Medulla oblongata (tissue), 1 donor: ENCODE measurements at regions not wholly inside any gene's neighbourhood (a gene's known extent, or its start where the extent isn't known, plus 50 kb on each side); places are given as distances from the start of the nearest gene placed in this dataset.

Experiments used
- DNase-seq: peaks from one replicate; pipeline ENCODE4 v3.0.0-alpha.2; 2015; ENCODE audit errors: extremely low spot score

DNA sequence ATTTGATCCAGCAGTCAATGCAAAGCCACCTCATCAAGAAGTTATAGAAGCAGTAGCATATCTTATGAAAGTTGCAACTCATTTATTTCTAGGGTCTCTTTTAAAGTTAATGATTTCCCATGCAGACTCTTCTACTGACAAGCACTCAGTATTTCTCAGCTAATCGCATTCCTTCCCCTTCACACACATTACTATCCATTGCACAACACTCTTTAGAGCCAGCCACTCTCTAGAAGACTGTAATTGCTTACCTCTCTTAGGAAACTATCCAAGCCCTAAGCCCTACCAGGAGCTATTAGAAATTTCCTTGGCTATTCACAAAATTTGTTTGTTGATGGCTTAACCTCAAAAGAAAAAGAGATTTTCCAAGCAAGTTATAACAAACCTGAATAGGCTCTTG, 106.0 kb downstream of the ADAMTS1 start:
- DNase-seq = no peak

DNA sequence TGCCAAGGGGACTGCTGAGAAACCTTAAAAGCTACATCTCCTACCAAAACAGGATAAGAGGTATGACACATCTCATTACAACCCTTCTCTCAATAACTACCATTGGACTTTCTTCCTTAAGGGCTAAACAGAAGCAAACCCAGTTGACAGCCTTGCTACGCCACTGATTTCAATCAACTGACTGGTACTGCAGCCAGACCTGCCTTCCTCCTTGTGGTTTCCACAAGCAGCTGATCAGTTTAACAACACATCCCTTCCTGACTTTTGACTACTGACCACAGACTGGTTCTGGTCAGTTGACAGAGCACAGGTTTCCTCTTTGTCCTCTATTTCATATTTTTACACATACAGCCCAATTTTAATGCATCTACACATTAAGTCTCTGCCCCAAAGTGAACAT, 108.8 kb downstream of the ADAMTS1 start:
- DNase-seq = peak; percentile 30

DNA sequence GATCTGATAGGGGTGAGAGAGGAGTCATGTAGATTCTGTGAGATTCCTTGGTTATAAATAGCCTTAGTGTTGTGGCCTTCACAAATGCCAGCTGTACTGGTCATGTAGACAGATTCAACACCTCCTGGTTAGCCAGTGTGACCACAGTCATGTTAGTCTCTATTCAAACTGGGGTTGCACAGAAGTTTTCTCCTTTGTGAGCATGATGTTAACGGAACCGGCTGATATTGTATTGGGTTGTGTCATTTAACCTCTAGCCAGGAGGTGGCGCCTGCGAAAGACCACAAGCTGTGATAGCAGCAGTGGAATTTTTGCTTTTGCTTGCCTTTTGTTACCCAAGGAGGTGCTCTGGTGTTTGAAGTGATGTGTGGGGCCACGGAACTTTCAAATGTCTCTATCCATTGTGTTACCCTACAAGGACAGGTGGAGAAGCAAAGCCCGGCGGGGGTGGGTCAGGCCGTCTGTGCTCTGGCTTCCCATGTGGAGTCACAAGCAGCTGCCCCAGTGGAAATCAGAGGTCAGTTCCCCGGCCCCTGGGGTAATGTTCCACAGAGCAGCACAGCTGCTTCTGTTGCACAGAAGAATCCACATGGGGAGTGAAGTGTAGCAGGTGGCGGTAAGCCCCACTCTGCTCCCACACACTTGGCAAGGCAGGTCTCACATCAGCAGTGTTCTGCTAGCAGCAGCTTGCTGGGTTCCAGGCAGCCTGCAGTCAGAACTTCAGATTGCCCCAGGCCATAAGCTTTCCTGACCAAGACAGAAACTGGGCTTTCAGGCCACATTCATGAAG, 112.6 kb downstream of the ADAMTS1 start:
- DNase-seq = peak; percentile 66

DNA sequence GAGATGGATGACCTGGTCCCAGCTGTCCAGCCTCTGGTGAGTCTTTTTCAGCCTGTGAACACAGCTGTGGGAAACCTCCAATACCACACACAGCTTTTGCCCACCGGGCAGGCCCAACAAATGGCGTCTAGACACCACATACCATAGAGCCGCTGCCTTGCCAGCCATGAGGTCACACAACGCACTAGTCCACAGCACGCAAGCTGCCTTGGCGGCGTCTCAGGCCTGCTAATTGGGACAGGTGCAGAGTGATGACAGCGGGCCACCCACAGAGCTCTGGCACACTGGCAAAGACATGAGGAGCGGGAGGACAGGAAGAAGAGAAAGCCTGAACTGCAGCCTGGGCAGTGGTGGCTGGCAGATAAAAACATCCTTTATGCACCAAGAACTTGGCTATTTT, 125.5 kb downstream of the ADAMTS1 start:
- DNase-seq = no peak

DNA sequence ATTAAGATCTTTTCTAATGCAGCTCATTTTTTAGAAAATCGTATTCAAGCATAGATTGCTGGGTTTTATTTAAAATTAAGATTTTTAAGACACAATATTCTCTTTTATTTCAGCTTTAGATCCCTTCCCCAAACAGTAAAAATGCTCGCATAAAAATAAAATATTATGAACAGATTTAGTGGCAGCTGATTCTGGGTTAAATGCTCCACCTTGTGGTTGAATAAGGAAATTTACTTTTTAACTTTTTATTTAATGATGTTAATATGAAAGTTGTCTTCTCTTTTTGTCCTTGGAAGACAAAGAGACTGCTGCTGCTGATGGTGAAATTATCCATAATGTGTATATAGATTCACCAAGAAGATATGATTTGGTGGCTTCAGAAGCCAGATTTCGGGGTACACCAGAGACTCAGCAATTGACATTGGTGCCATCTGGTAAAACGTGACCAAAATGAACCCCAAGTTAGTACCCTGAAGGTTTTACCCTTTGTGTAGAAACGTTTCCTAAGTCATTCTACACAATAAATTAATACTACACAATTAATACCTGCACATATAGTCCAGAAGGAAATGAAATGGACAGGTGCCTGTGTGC, 128.0 kb downstream of the ADAMTS1 start:
- DNase-seq = no peak

DNA sequence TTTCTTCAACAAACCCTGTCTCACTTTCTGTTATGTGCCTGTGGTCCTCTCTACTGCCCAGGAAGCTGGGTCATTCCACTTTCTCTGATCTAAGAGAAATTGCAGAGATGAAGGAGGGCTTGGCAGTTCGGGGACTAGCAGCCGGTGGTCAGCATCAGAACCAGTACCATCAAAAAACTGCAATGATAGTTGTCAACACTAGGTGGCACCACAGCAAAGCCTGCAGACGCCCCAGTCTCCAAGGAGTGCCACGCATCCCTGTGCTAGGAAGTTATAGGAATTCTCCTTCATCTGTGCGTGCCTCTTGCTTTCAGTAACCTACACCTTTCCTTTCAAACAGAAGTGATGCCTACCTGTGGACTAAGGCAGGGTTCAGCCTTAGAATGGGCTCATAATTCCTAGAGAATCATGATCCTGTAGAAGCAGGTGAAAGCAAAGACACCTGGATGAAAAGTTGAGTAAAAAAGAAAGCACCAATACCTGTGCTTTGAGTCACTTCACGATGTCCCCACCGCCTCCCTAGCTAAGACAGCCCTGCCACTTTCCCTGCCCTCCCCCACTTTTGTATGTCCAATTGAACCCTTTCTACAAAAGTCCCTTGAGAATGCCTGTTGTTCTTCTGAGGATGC, 129.2 kb downstream of the ADAMTS1 start:
- DNase-seq = peak; percentile 77

DNA sequence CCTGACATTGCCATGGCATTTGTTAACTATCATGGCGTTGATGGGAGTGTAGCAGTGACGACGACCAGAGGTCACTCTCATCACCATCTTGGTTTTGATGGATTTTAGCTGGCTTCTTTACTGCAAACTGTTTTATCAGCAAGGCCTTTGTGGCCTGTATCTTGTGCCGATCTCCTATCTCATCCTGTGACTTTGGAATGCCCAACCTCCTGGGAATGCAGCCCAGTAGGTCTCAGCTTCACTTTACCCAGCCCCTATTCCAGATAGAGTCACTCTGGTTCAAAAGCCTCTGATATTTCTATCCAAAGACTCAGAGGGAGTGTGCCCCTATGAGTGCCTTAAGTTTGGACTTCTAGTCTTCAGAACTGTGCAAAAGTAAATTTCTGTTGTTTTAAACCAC, 130.1 kb downstream of the ADAMTS1 start:
- no peak for DNase-seq

DNA sequence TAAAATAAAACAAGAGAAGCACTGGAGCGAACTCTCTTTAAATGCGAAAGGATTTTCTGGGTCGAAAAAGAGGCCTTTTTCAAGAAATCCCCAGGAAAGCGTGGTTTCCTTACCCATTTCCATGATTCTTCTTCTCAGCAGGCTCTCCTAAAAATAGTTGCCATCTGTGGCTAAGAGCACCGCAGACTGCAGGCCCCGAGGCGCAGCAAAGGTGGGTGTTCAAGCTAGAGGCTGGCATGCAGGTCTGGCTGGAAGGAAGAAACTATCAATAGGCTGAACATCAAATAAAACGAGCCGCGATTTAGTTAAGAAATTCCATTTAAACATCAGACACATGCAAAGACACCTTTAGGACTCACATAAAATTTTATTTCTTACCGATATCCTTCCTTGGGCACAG, 135.1 kb downstream of the ADAMTS1 start:
- DNase-seq = no peak

DNA sequence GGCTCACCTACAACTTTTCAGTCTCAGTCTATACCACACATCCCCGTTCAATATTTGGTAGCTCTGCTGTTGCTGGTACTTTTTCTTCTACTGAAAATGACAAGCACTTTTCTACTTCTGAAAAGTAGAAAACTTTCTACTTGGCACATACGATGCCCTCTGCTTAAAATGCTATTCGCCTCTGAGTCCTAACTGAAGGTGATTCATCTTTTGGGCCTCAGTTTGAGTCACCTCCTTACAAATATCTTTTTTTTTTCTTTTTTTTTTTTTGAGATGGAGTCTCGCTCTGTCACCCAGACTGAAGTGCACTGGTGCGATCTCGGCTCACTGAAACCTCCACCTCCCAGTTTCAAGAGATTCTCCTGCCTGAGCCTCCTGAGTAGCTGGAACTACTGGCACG, 136.0 kb upstream of the CYYR1 start:
- DNase-seq = no peak

DNA sequence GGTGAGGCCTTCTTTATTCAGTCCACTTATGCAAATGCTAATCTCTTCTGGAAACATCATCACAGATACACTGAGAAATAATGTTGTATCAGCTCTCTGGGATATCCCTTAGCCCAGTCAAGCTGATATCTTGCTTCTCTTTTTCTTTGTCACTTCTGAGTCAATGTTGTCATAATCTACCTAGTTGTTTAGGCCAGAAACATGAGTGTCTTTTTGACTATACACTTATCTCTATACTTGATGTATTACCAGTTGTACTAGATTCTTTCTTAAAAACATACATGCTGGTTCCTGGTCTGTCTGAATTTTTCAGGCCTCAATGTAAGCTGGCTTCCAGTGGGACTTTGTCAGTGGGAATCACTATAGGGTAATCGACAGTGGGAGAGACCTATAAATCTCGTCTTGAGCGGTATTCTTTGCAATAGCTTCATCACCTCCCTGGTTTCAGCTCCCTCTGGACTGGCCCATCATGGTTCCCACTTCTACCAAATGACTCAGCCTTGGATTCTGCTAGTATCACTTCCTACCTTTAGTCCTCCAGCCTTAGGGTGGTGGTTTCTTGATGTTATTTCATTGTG, 135.2 kb upstream of the CYYR1 start:
- no peak for DNase-seq

DNA sequence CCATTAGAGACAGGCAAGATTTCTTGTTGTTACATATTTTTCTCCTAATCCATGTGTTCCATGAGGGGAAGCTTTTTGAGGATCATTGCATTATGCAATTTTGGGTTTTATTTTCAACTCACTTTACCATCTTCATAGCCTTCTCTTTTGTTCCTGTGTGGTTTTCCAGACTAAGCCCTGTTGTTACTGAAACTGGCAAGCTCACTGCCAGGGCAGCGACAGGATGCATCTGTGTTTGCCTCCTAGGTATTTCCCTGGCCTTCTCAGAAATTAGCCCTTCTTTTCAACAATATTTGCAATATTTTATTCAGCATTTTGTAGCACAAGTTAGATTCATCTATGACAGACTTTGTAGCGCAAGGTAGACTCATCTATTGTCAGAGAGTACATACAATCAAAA, 134.2 kb upstream of the CYYR1 start:
- no peak for DNase-seq

DNA sequence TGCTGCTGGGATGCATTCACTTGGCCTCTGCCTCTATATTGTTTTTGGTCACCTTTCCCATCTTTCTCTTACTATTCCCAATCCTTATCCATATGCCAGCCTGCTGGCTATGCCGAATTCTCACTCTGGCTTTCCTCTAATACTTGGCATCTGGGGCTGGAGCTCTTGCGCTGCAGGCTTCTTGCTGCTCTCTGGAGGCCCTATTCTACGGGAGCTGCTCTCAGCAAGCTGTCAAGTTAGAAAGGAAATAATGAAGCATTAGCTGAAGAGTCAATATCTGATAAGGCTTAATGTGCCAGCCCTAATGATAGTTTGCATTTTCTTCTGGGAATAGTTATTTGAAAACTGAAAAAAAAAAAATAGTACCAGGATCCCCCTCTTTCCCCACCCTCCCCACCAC, 125.3 kb upstream of the CYYR1 start:
- DNase-seq = no peak

DNA sequence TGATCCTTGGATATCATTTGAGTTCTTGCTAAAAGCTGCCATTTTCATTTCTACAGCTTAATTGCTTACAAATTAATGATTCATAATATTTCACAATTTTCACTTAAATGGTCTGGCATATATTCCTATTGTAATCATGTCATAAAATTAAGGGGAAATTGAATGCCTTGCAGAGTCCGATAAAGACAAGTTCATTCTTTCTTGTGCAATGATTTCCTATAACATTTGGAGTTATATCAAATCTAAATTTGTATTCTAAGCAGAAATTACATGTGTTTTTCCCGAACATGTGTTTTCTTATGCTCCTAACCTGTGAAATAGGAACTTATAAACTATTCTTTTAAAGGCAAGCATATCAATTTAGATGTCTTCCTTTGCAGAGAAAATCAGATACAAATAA, 118.3 kb upstream of the CYYR1 start:
- DNase-seq = no peak

DNA sequence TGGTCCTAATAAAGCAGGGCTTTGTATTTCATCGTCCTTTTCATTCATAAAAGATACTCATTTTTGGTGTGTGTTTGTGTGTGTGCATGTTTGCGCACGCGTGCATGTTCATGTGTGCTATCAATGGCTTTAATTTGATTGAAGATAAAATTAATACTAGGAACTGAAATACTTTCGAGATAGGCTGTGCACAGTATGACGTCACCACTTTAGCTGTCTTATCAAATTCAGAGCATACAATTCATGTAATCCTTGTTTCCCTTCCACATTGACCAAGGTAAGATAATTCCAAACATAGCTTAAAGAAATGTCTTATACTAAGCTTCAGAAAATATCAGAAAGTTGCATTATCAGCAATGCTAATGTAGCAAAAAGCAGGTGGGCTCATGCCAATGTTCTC, 113.6 kb upstream of the CYYR1 start:
- DNase-seq = no peak

DNA sequence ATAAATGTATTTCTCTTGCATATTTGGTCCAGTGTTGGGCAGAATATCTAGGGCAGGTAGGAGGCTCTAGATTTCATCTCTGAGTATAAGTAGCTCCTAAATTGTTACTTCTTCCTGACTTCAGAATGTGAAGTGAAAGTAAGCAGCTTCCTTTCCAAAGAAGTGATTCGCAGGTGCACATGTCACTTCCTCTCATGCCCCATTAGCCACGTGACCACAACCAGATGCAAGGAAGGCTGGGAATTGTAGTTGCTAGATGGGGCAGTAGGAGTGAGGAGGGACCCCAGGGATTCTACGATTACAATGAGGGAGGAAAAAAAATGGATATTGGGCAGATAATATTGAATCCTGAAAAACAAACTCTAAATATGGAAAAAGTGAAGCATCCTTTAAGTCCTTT, 113.2 kb upstream of the CYYR1 start:
- no peak for DNase-seq

DNA sequence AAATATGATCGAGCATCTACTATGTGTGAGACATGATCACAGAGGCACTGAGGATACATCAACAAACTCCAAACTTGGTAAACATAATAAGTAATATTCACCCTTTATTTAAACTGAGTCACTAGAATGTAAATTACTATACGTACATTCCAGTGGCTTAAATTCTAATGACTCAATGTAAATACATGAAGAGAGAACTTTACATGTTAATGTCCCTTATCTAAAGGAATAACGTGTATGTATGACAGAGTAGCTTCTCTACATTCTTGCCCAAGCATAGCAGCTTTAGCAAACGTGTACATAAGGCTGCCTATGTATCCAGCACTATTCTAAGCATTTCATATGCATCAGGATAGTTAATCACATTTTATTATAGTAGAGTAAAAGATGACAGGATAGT, 111.8 kb upstream of the CYYR1 start:
- DNase-seq = no peak

DNA sequence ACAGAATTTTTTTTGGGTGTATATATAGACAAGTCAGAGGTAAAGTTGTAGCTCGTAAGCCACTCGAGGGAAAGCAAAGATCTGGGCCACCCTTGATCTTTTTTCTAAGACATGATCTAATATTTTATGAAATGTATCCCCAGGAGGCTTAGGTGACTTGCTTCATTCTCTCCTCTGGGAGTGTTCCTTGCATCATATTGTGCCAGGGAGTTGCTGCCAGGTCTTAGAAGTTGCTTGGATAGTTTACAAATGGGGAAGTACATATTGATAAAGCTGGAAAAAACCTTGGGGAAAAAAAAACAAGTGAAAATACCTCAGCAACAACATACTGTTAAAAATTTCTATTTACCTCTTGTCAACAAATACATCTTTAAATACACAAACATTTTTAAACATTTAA, 110.9 kb upstream of the CYYR1 start:
- DNase-seq = no peak

DNA sequence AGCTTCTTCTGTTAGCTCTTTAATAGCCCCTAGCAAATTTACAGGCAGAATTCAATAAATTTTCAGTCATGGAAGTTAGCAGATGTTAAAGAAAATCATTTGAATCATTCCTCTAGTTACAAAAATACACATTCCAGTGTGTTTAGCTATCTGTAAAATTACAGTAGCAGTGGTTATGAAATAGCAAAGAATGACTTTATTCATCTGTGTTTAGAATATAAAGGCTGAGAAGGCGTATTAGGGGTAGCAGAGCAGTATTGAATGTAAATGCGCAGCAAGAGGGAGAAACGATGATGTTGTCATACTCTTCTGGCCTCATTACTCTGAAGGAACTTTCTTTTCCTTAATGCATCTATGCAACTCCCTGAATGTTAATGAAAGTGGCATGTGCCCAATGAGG, 106.2 kb upstream of the CYYR1 start:
- no peak for DNase-seq

DNA sequence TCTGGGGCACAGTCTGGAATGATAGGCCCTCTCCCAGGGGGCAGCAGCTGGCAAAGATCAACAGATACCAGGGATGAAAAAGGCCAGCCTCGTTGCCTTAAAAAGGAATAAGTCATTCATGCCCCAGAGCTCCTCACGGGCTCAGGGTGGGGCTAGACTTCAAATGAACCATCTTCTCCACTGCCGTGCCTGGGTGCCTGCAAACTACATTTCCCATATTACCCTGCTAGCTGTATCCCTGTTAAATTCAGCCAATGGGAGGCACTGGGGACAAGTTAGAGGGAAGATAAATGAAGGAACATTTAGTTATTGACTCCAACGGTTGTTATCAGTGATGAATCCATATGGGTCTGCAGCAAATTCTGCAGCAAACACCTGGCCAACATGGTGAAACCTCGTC, 101.2 kb upstream of the CYYR1 start:
- no peak for DNase-seq

DNA sequence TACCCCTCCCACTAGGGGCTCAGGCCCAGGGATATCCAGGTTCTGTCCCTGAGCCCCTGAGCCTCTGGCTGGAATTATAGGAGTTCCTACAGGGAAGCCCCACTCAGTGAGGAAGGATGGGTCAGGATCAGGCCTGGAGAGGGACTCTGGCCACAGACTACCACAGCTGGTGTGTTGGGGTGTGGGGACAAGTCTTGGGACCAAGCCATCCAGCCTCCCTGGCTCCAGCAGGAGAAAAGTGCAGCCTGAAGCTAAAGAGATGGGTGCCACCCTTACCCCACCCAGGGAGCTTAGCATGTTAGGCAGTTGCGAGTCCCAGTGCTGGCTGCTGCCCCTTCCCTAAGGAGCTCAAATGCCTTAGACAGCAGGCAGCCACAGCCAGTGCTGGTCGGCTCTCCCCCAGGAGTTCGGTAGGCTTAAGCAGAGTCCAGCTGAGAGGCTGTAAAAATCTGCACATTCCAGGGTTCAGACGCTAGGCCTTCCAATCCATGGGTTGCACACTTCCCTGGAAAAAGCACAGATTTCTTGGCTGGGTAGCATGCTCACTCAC, 96.2 kb upstream of the CYYR1 start:
- DNase-seq = no peak

DNA sequence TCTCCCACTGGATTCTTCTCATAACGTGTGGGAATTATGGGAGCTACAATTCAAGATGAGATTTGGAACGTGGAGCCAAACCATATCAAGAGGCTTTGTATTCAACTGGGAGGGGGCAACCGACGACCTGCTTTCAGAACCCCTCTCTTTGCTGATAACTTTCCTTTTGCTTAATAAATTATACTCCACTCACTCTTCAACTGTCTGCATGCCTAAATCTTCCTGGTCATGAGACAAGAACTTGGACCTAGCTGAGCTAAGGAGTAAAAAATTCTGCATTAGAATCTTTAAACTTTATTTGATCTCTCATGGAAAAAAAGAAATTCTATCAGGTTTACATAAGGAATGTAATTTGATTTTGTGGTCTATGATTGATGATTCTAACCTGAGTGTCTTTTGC, 86.7 kb upstream of the CYYR1 start:
- DNase-seq = no peak

DNA sequence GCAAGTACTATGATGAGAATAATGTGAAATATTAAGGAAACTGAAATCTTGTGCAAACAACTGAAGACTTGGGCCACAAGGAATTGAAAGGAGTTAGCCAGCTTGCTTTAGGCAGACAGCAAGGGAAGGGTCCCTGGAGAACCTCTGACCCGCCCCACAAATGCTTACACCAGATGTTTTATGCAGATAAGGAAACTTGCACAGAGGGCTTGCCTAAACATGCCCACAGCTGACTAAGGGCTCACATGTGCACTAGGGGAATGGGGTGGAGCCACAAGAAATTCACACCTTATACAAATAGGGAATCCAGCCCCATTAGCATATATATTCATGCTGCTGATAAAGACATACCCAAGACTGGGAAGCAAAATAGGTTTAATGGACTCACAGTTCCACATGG, 86.1 kb upstream of the CYYR1 start:
- no peak for DNase-seq

DNA sequence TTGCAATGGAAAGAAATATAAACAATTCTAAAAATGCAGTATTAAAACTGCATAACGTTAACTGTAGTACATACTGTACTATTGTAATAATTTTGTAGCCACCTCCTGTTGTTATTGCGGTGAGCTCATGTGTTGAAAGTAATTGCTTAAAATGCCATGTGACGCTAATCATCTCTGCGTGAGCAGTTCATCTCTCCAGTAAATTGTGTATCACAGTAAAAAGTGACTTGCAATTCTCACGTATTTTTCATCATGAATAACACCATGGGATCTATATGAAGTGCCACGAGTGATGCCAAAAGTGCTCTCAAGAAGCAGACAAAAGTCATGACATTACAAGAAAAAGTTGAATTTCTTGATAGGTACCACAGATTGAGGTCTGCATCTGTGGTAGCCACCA, 82.4 kb upstream of the CYYR1 start:
- no peak for DNase-seq
